A673 (cell line): ENCODE measurements at regions not wholly inside any gene's neighbourhood (a gene's known extent, or its start where the extent isn't known, plus 50 kb on each side); places are given as distances from the start of the nearest gene placed in this dataset.

Experiments
- BruUV-seq: library from RNA; stranded (reverse); fragments of 400-500 nt; replicated peaks from 2 replicates; lab custom pipeline; 2021; lab: Mats Ljungman, UMichigan
- CTCF ChIA-PET: fragments of 300-600 bp; sonication (Branson Sonifier 250); formaldehyde crosslinking; loops from one replicate; lab custom pipeline; 2022; ENCODE audit warnings: antibody characterized with exemption; lab: Charles Lee
- POLR2A ChIA-PET: fragments of 300-600 bp; sonication (Branson Sonifier 250); formaldehyde crosslinking; loops from one replicate; lab custom pipeline; 2022; ENCODE audit warnings: antibody characterized with exemption; ENCODE audit not compliant: low non-redundant PET; lab: Charles Lee
- DNase-seq: peaks from one replicate; pipeline ENCODE4 v3.0.0-alpha.2; 2015; ENCODE audit warnings: low spot score
- H3K27ac ChIP-seq: fragments of 200-600 bp; sonication (generic); 2 replicates; pipeline ENCODE4 v1.5.1; 2016; ENCODE audit warnings: mixed run types, low read depth, mild to moderate bottlenecking, mixed read lengths, antibody characterized with exemption, low read length; ENCODE audit not compliant: poor library complexity, severe bottlenecking
- H3K27me3 ChIP-seq: fragments of 200-600 bp; sonication (generic); replicated peaks from 2 replicates; pipeline ENCODE4 v1.6.1; 2017; ENCODE audit warnings: mixed run types, low read depth, mild to moderate bottlenecking, mixed read lengths, antibody characterized with exemption, low read length; ENCODE audit not compliant: insufficient read depth, poor library complexity
- H3K36me3 ChIP-seq: fragments of 200-600 bp; sonication (generic); 2 replicates; pipeline ENCODE4 v1.6.1; 2016; ENCODE audit warnings: mixed run types, mild to moderate bottlenecking, mixed read lengths, antibody characterized with exemption, low read length; ENCODE audit not compliant: insufficient read depth, poor library complexity, severe bottlenecking
- H3K4me1 ChIP-seq: fragments of 200-600 bp; sonication (generic); 2 replicates; pipeline ENCODE4 v1.6.1; 2017; ENCODE audit warnings: mixed run types, mild to moderate bottlenecking, mixed read lengths, antibody characterized with exemption, low read length; ENCODE audit not compliant: insufficient read depth, poor library complexity, severe bottlenecking
- H3K4me3 ChIP-seq: fragments of 200-600 bp; sonication (generic); 2 replicates; pipeline ENCODE4 v1.5.1; 2016; ENCODE audit warnings: low read depth, mixed run types, mild to moderate bottlenecking, mixed read lengths, low read length; ENCODE audit not compliant: poor library complexity, severe bottlenecking
- H3K9me3 ChIP-seq: fragments of 200-600 bp; sonication (generic); 2 replicates; pipeline ENCODE4 v1.6.1; 2016; ENCODE audit warnings: mixed run types, low read depth, mild to moderate bottlenecking, mixed read lengths, antibody characterized with exemption, low read length; ENCODE audit not compliant: poor library complexity, severe bottlenecking
- CTCF ChIP-seq: fragments of 300-800, 200-600 bp; sonication (generic); conservative IDR thresholded peaks from 2 replicates; pipeline ENCODE4 v1.5.1; 2017; ENCODE audit warnings: low read depth, mild to moderate bottlenecking, antibody characterized with exemption, low read length, moderate library complexity, mixed read lengths
- EZH2 ChIP-seq: fragments of 200-600 bp; sonication (generic); IDR thresholded peaks from 2 replicates; pipeline ENCODE4 v1.6.1; 2017; ENCODE audit warnings: borderline replicate concordance, low read depth, mild to moderate bottlenecking, mixed read lengths, antibody characterized with exemption, low read length; ENCODE audit not compliant: poor library complexity, severe bottlenecking
- intact Hi-C: fragments of 100-400 bp; cut with micrococcal nuclease; formaldehyde crosslinking; loops from one replicate; pipeline ENCODE4 v1.10.0; 2022; ENCODE audit not compliant: unreplicated experiment

DNA sequence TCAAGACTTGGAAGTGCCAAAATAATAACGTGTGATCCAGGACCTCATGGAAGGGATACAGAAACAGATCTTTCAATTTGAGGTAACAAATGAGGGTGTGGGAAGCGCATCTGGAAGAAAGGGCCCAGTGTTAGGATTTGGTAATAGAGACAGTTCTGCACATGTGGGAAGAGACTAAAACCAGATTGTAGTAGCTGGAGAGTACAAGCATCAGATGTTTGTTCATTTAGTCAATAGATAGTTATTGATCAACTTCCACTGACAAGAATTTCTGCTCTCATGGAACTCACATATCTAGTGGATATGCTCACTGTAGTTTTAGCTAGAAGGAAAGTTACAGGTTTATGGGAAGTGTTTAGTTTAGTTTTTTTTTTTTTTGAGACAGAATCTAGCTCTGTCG lies 153.6 kb downstream of the TLR5 start:
- DNase-seq = no peak
- Histone ChIP-seq H3K4me1 (peaks cover 9% of the 10 kb centered on the region), H3K9me3 (no peaks in the 10 kb centered on the region), H3K36me3 (no peaks in the 10 kb centered on the region), H3K27me3 (no peaks in the 10 kb centered on the region), H3K4me3 (no peak overlapping the region), H3K27ac (no peak overlapping the region)
- intact Hi-C loops = no loop called here
- no peak for TF ChIP-seq EZH2
- TF ChIP-seq CTCF = no peak
- no TSS peak for BruUV-seq
- ChIA-PET CTCF (no interaction called here), POLR2A (no interaction called here)

GRCh38 chr1:222991177-222991576 lies 151.9 kb downstream of the TLR5 start:
- POLR2A ChIA-PET = no interaction called here
- Histone ChIP-seq H3K4me3 (no peak overlapping the region), H3K27ac (no peak overlapping the region), H3K4me1 (peaks cover 26% of the 10 kb centered on the region), H3K36me3 (no peaks in the 10 kb centered on the region), H3K9me3 (no peaks in the 10 kb centered on the region), H3K27me3 (no peaks in the 10 kb centered on the region)
- TF ChIP-seq EZH2 (no peak), CTCF (no peak)
- no peak for DNase-seq
- intact Hi-C loops = no loop called here
- CTCF ChIA-PET = no interaction called here
- BruUV-seq = no TSS peak

DNA sequence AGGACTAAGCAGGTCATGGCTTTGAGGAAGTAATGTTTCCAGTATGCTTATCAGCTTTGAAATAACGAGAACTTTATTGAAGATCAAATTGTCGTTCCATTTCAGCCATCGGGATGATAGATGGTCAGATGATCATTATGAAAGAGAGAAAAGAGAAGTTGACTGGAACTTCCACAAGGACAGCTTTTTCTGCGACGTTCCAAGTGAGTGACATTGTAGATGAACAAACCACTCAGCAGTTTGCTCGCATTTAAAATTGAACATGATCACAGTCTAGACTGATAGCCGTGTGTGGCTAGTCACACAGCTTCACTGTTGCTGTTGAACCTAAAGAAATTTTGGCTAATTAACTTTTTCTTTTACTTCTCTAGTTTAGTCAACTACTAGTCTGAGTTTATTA lies 151.1 kb downstream of the TLR5 start:
- H3K4me3 ChIP-seq = no peak overlapping the region
- H3K27ac ChIP-seq = no peak overlapping the region
- no peaks in the 10 kb centered on the region for H3K36me3 ChIP-seq
- H3K4me1 ChIP-seq = peaks cover 33% of the 10 kb centered on the region
- H3K9me3 ChIP-seq = no peaks in the 10 kb centered on the region
- CTCF ChIA-PET = no interaction called here
- POLR2A ChIA-PET = no interaction called here
- DNase-seq = no peak
- TF ChIP-seq CTCF (no peak), EZH2 (no peak)
- intact Hi-C loops = no loop called here
- no TSS peak for BruUV-seq
- H3K27me3 ChIP-seq = no peaks in the 10 kb centered on the region
